IPS-NIHi7 (cell line): ENCODE measurements at regions not wholly inside any gene's neighbourhood (a gene's known extent, or its start where the extent isn't known, plus 50 kb on each side); places are given as distances from the start of the nearest gene placed in this dataset.
A peak's percentile ranks its signal among the peaks of the same experiment; 100 is the strongest.
"Not testable (repeated sequence)": the region's sequence is repeated elsewhere in the genome, so short reads cannot be mapped to it uniquely, and the experiment has no call there.

Source experiments
- DNase-seq: peaks from one replicate; pipeline ENCODE4 v3.0.0; 2012; ENCODE audit warnings: mixed read lengths; ENCODE audit errors: extremely low spot score

DNA sequence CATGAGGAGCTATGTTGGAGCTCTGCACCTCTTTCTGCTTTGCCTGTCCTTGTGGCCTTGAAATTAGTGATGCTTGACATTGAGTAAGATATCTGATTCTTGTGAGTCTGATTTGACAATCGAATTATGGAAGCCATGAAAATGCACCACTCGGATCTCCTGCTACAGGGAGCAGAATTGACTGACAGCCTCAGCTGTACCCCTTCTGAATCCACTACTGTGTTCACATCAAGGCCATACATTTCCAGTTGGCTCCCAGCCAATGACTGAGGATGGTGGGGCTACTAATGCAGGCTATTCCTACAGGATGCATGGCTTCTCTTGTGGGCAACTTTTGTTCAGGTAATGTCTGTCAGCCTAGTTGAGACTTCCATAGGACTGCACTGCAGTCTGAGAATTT lies 321.9 kb downstream of the REEP3 start:
- no peak for DNase-seq

DNA sequence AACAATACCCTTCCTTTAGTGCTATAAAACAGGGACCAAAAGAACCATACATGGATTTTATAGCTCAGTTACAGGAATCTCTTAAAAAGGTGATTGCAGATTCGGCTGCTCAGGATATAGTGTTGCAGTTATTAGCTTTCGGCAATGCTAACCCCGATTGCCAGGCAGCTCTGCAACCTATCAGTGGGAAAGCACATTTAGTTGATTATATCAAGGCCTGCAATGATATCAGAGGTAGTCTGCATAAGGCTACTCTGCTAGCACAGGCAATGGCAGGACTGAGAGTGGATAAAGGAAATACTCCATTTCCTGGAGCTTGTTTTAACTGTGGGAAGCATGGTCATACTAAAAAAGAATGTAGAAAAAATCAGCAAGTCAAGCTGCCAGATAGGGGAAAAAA lies 327.7 kb downstream of the REEP3 start:
- not testable (repeated sequence) for DNase-seq

DNA sequence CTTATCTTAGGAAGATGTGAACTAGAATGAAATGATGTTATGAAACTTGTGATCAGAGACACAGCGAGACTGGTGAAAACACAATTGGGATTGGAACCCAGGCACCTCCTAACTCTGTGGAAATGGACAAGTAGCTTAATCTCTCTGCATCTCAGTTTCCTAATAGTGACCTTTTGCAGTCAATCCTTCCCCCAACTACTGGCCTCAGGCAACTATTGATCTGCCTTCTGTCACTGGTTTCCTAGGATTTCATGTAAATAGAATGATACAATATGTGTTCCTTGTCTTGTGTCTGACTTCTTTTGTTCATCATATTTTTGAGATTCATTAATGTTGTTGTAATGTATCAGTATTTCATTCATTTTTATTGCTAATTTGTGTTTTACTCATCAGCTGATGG lies 341.7 kb downstream of the REEP3 start:
- DNase-seq: no peak

DNA sequence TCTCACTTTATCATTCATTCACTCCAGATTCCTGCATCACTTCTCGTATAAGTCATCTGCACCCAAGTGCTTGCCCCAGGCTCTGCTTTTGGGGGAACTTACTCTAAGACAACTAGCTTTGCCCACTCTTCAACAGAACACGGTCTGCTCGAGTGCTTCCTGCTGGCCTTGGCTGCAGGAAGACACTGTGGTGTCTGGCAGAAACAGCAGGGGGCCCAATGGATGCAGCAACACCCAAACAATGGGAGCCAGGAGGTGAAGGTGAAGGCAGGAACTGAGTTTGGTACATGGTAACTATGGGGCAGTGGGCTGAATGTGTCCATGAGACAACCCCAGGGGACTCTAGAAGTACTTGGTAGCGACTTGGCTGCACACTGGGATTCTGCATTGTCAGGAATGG lies 344.0 kb downstream of the REEP3 start:
- peak; percentile 25 for DNase-seq

DNA sequence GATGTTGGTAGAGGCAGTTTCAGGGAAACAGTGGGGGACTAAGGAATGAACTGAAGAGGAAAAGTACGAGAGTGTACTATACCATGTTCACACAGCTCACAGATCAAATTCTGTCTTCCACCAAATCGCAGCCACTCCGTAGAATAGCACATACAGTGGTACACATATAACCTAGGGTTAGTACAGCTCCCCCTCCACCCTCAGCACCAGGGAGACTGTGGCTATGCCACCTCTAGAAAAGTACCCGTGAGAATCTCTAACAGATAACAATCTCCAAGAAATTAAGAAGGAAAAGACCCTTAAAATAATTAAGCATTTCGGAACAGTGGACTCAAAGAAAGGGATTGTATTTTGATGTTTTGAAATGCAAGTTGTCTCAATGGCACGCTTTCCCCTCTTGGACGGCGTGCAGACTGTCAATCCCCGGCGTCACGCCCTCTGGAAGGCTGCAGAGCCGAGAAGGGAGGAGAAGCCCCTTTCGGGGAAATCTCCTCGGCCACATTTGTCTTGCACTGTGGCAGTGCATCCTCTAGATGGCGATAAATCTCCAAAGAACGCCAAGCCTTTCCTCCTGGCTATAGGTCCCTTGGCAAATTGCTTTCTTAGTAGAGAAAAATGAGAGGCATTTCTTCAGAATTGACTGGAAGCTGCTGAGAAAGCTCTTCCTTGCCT lies 345.0 kb downstream of the REEP3 start:
- peak; percentile 94 for DNase-seq

DNA sequence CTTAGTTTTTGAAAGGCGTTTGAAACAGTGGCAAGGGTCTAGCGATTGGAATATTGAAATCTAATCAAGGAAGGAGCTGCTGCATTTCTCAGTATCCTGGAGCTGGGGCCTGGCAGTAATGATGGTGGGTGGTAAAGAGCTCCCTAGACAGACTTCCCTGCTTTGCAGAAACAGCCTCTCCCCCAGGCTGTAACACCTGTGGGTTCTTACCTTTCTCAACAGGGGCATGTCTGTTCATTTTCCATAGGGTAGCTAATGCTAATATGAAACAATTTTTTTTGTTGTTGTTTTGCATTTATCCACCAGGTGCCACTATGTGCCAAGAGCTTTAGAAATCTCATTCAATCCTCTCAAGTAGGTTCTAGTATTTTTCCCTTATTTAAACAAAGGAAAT lies 345.5 kb downstream of the REEP3 start:
- peak; percentile 26 for DNase-seq

DNA sequence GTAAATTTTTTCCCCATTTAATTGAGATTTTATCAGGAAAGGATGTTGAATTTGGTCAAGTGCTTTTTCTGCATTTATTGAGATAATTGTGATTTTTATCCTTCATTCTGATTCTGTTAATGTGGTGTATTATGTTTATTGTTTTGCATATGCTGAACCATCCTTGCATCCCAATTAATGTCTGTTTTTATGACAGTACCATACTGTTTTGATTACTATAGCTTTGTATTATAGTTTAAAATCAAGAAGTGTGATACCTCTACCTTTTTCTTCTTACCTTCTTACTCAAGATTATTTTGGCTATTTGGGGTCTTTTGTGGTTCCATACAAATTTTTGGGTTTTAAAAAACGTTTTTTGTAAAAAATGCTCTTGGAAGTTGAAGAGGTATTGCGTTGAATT lies 357.2 kb downstream of the REEP3 start:
- no peak for DNase-seq

DNA sequence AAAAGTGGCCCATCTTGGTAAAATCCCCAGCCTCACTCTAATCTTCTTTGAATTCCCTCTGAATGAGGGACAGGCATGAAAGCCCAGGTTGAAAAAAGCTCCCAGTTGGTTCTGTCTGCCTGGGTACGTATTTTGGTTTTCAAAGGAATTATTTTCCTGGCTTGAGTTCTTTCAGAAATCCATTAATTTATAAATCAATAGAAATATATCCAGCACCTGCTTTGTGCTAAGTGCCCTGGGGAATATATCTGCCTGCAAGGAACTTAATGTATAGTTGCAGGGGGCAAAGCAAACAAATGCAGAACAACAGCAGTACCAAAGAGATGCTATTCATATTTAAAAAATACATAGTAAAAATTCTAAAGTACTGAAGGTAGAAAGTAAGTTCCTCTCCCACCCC lies 362.7 kb downstream of the REEP3 start:
- DNase-seq: no peak

DNA sequence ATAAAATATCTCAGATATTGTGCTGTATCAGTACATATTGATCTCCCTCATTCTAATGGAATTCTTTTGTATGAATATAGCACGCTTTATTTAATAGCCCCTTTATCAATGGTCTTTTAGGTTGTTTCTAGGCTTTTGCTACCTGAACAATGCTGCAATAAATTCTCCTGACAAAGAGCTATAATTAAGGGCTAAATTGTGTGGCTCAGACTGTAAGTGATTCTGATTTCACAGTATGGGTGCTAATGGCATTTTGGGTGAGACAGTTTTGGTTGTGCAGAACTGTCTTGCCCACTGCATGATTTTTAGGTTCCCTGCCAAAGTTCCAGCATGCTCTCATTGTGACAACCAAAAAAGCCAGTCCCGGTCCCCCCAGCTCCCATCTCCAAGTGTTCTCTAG lies 363.2 kb downstream of the REEP3 start:
- DNase-seq: no peak

DNA sequence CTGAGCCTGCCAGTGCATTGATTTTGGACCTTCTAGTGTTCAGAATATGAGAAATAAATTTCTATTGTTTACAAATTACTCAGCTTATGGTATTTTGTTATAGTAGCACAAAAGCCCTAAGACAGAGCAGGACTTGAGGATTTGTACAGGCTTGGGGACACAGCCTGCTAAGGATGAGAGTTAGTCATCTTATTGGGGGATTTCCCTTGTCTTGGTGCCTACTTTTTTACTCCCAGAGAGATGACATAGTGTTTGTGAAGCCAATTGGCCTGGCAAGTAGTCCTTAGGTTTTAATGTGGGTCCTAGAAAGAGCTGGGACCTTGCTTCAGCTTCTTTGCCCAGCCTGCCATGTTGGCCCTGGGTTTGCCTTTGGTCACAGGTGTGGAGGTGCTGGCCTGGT lies 364.0 kb downstream of the REEP3 start:
- no peak for DNase-seq

DNA sequence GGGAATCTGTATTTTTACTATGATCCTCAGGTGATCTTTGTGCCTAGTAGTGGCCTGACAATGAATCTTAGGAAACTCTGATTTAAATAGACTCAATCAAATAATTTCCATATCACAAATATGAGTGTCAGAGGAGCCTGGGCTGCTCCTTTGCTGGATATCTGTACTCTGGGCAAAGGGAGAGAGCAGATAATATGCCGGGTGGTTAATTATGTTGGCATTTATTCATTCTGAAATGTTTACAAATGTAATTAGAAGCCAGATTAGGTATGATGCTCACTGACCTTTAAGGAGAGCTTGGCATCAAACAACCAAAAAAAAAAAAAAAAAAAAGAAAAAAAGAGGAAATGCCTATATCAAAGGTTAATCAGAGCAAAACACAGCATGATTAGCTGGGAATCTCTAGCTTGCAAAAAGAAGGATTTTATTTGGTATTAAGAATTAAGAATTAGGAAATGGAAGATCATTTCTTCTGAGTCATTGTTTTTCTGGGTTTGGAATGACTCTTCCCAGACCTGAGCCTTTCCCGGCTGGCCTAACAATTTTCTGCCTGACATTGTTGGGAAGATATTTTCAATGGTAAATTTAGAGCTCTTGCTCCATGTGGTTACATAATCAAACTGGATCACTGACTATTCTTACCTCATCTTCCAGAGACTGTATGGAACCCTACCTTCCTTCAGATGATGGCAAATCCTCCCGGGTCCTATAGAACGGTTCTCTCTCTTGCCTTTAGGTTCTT lies 365.3 kb downstream of the REEP3 start:
- DNase-seq: no peak

DNA sequence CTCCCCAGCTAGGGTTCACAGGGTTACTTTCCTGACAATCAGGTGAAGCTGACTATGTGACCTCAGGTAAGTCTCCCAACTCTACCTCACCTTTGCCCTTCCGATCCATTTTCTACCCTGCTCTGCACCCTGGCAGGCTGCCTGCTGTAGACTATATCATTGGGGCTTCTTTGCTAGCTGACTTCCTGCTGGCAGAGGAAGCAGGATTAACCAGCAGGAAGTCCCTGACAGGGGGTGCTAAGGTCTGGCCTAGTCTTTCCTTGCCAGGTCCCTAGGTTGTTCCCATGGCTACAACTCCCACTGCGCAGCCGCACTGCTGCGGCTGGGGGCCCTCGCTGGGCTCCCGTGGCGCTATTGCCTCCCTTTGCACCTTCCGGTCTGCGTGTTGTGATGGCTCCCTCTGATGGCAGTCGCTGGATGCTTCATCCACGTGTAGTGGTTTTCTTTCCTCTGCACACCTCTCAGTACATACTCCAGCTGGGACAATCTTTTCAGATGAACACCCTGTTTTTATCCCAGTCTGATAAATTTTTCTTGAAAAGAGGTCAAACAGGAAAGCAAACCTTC lies 365.9 kb downstream of the REEP3 start:
- peak; percentile 84 for DNase-seq

DNA sequence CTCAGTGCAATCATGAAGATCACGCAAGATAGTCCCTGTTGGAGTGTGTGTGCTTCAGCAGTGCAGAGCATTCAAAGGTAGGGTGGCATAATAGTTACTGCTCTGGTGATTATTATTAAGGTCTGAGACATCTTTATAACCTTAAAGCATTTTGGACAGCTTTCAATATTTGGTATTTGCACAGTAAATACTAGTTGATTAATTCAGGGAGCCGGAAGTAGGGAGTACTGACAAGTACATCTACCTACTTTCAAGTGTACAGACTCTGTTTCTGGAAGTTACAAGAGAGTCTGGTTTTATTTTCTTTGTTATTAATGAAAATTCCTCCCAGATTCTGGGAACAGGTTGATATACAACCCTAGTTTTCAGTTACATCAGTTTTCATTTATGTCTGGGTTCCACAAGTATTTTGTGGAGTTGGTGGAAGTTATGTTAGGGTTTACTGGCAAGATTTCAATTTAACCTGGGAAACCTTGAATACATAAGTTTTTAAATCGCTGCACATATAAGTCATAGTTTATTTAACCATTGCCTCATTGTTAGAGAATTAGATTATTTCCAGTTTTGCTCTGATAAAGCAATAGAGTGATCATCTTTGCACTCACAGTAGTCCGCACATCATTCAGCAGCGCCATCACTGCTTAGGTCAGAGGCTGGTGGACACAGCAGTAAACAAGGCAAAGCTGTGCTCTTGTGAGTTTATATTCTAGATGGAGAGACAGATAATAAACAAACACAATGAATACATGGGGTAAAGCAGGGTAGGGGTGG lies 366.6 kb downstream of the REEP3 start:
- no peak for DNase-seq

DNA sequence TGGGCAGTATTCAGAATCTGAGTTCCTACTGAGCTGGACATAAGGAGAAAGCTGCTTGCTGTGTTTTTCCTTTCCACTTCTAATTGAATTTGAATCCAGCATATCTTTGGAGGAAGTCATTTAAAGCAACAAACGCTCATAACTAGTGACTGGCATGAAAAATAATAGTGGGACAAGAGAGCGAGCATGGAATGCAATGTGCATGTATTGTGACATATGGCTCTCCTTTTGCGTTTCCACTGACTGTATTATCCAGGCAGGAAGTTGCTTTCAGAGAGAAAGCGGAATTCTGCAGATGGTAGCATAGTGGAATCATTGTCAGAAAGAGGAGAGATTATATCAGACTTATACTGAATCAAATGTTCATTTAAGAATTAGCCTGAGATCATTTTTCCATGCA lies 368.6 kb downstream of the REEP3 start:
- no peak for DNase-seq

DNA sequence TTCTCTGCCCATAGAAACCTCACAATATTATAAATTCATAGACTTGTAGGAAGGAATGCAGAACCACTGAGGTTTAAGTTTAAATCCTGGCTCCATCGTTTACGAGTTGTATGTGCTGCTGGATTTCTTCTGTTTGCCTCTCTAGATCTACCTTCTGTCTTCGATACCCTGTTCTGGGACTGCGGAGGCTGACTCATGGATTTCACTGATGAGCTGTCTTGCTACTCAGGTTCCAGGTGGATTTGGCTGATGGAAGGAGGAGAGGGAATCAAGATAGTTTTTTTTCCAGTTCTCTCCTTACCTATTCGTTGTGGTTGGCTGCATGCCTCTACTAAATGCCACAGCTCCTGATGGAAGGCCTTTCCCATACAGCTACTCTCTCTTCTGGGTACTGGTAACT lies 375.8 kb downstream of the REEP3 start:
- DNase-seq: no peak

DNA sequence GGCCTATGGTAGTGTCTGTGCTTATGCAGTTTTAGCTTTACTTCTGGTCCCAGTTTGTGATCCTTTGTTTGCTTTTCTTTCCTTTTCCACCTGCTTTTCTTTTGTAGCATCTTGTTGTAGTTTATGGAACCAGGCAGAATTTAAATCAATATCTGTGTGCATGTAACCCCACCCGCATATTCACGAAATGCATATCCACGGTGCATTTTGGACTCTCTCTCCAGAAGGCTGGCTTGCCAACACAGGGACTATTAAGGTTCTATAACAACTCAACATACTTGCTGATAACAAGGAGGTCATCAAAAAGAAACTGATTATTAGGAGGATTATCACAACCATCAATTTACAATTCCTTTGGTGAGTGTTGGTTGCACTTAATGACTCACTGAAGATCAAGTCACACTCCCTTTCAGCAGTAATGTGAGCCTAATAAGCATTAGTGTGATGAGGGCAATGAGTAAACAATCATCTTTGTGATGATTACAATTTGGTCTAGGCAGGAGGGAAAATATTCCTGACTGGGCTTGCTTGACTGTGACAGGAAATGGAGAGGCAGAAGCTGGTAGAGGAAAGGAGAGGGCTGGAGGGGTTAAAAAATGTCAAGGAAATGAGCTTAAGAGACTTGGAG lies 378.6 kb downstream of the REEP3 start:
- DNase-seq: no peak

DNA sequence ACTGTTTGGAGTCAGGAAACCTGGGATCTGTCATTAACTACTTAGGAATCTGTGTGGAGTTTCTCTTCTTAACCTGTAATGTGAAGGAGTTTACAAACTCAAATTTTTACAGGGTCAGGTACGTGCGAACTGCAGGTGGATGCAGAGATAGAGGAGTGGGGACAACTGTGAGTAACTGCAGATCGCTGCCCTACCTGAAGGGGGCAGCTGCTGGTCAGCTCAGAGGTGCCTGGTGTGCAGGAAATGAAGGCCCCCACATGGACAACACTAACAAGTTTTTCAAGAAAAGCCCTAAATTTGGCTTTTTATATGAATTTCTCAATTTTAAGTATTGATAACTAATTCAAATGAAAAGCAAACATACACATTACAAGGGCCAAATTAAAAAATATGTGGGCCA lies 380.0 kb downstream of the REEP3 start:
- DNase-seq: peak; percentile 63

DNA sequence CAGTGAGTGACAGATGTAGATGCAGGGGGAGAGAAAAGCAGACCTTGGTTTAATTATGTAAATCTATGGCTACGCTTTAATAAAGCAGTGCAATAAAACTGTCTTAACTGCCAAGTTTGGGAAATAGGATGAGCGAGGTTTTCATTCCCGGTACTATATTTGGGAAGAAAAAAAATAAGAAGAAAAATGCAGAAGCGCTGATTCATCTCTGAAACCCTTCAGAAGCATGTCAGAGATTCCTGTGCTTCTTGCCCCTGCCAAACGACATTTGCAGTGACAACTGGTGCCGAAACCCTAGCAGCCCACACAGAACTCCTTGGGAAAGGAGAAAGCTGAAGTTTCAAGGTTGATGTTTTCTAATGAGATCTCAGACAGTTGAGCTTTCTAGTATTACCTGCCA lies 380.7 kb downstream of the REEP3 start:
- no peak for DNase-seq

DNA sequence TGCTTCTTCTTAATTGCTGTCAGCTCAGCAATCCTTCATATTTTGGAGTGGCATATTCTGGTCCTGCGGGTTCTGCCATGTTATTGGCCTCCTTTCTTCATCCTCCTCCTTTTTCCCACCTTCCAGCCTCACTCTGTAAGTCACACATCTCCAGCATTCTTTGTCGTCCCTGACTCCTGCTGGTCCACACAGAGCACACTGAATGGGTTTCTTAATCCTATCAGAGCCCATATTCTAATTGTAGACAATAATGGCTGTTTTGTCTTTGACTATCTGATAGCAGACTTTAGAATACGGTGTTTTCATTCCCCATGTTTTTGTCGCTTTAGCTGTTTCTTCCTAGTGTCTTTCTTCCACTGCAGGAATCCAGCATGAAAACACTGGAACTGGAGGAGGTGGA lies 389.6 kb downstream of the REEP3 start:
- no peak for DNase-seq

DNA sequence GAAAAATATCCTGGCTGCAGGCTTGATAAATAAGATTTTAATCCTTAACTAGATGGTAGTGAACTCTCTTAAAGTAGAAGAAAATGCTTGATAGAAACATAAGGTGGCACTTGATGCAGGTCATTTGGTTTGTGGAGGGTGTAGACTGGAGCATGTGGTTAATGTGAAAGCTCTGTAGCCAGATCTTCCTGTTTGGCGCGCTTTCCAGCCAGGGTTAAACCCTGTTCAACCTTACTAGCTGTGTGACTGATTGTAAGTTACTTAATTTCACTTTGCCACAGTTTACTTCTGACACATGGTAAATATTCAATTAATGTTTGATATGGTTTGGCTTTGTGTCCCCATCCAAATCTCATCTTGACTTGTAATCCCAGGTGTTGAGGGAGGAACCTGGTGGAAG lies 394.0 kb downstream of the REEP3 start:
- no peak for DNase-seq

DNA sequence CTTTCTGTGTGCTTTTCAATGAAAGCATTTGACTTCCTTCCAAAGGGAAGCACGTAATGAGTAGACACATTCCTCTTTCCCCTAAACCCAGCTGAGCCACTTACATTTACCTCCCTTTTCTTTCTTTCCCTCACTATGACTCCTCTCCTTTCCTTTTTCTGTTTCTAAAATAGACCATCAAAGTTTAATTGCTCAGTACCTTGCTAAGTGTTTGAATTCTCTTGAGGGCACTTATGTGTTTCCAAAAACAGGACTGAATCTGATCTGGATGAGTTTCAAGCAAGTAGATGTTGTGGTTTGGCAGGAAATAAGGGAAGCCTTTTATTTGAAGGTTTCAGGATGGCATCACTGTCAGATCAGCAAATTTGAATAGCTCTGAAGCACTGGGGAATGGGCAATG lies 396.2 kb downstream of the REEP3 start:
- DNase-seq: no peak
